SK-N-MC (cell line): ENCODE measurements at regions not wholly inside any gene's neighbourhood (a gene's known extent, or its start where the extent isn't known, plus 50 kb on each side); places are given as distances from the start of the nearest gene placed in this dataset.

Source experiments
- EZH2 ChIP-seq: fragments of 200-600 bp; sonication (generic); IDR thresholded peaks from one replicate; pipeline ENCODE4 v1.6.1; 2017; ENCODE audit warnings: antibody characterized with exemption
- FOXP2 ChIP-seq: optimal IDR thresholded peaks from 2 replicates; pipeline ENCODE3; 2011; ENCODE audit warnings: mild to moderate bottlenecking, moderate library complexity; ENCODE audit not compliant: insufficient read depth; ENCODE audit errors: extremely low read length, control extremely low read depth
- POLR2AphosphoS5 ChIP-seq: IDR thresholded peaks from 2 replicates; pipeline ENCODE4 v1.6.1; 2012; ENCODE audit warnings: mild to moderate bottlenecking, low read depth, low read length, borderline replicate concordance

- TF ChIP-seq POLR2AphosphoS5: no peak
- no peak for TF ChIP-seq FOXP2
- TF ChIP-seq EZH2: no peak
These were observed 454.9 kb downstream of the SPRY1 start for GRCh38 chr4:123851521-123851920.
